NCI-H1092 treated with DMSO at 0.1 percent for 48 hours (cell line): ENCODE measurements at regions not wholly inside any gene's neighbourhood (a gene's known extent, or its start where the extent isn't known, plus 50 kb on each side); places are given as distances from the start of the nearest gene placed in this dataset.
"Not testable (repeated sequence)": the region's sequence is repeated elsewhere in the genome, so short reads cannot be mapped to it uniquely, and the experiment has no call there.

ENCODE experiments used
- DNase-seq: peaks from one replicate; lab custom pipeline; 2025; lab: John Stamatoyannopoulos, UW

- DNase-seq, result no peak
Measured at GRCh38 chr4:140249351-140249750, 95.4 kb upstream of the MAML3 start.

GRCh38 chr4:140247237-140247636, 93.3 kb upstream of the MAML3 start:
- DNase-seq, result no peak

- no peak for DNase-seq
Measured at GRCh38 chr4:140246216-140246615, 92.2 kb upstream of the MAML3 start.

GRCh38 chr4:140244328-140244727, 90.3 kb upstream of the MAML3 start:
- DNase-seq, result no peak

- DNase-seq, result peak; percentile 86
Measured at GRCh38 chr4:140243278-140243753, 89.3 kb upstream of the MAML3 start.

GRCh38 chr4:140242357-140243277, 88.6 kb upstream of the MAML3 start:
- peak; percentile 55 for DNase-seq

- peak; percentile 83 for DNase-seq
Measured at GRCh38 chr4:140240237-140240636, 86.3 kb upstream of the MAML3 start.

GRCh38 chr4:140239311-140239710, 85.3 kb upstream of the MAML3 start:
- peak; percentile 84 for DNase-seq

- DNase-seq, result peak; percentile 97
Measured at GRCh38 chr4:140238351-140239056, 84.5 kb upstream of the MAML3 start.

- peak; percentile 98 for DNase-seq
Measured at GRCh38 chr4:140237616-140238350, 83.8 kb upstream of the MAML3 start.

- peak; percentile 35 for DNase-seq
Measured at GRCh38 chr4:140236654-140237169, 82.7 kb upstream of the MAML3 start.

GRCh38 chr4:140234697-140235060, 80.7 kb upstream of the MAML3 start:
- DNase-seq, result no peak

- DNase-seq, result no peak
Measured at GRCh38 chr4:140233791-140234696, 80.1 kb upstream of the MAML3 start.

GRCh38 chr4:140229881-140230280, 75.9 kb upstream of the MAML3 start:
- no peak for DNase-seq

- no peak for DNase-seq
Measured at GRCh38 chr4:140227286-140227685, 73.3 kb upstream of the MAML3 start.

GRCh38 chr4:140223056-140223810, 69.2 kb upstream of the MAML3 start:
- no peak for DNase-seq

GRCh38 chr4:140222171-140222570, 68.2 kb upstream of the MAML3 start:
- DNase-seq, result no peak

GRCh38 chr4:140220058-140220457, 66.1 kb upstream of the MAML3 start:
- no peak for DNase-seq

GRCh38 chr4:140219567-140219966, 65.6 kb upstream of the MAML3 start:
- no peak for DNase-seq

- not testable (repeated sequence) for DNase-seq
Measured at GRCh38 chr4:140219070-140219469, 65.1 kb upstream of the MAML3 start.
